Right ventricle myocardium inferior (tissue), 1 donor: ENCODE measurements at regions not wholly inside any gene's neighbourhood (a gene's known extent, or its start where the extent isn't known, plus 50 kb on each side); places are given as distances from the start of the nearest gene placed in this dataset.

Experiments used
- ATAC-seq: fragments of 200-7000 bp; cut with Tn5 transposase; one replicate; pipeline ENCODE4 v1.9.1; 2020; ENCODE audit warnings: mild to moderate bottlenecking, moderate library complexity
- DNase-seq: peaks from one replicate; pipeline ENCODE4 v3.0.0; 2021; ENCODE audit errors: missing footprints
- intact Hi-C: fragments of 100-400 bp; cut with DNase I; formaldehyde crosslinking; loops from one replicate; pipeline ENCODE4 v1.11.0; 2022
- donor health status: DM: no; HTN: yes; CAD: no; lungs with severe emphysema.

GRCh38 chr11:11068113-11068512 is 210.3 kb upstream of the ZBED5 start:
- DNase-seq (no peak), ATAC-seq (no peak)
- intact Hi-C loops: no loop called here

GRCh38 chr11:11065396-11065795 is 207.5 kb upstream of the ZBED5 start:
- DNase-seq: no peak
- intact Hi-C loops: no loop called here
- ATAC-seq: no peak

DNA sequence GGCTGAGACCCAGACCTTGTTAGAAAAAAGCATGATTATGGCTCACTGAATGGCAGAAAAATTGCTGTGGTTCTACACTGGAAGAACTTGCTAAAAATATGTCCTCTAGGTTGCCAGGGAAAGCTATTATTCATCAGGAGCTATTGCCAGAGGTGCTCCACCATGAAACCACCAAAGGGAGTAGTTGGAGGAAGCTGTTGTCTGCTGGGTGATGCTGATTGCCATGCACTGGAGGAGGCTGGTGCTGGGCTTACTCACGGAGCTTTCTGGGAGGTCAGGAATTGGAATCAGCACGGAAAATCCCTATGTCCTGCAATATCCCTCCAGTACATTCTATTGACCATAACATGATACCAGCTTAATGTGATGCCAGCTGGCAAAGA is 199.6 kb upstream of the ZBED5 start:
- ATAC-seq: no peak
- DNase-seq: no peak
- intact Hi-C loops: no loop called here

- DNase-seq: no peak
- ATAC-seq: no peak
- intact Hi-C loops: no loop called here
Observed at GRCh38 chr11:11056749-11057471, 199.1 kb upstream of the ZBED5 start.

DNA sequence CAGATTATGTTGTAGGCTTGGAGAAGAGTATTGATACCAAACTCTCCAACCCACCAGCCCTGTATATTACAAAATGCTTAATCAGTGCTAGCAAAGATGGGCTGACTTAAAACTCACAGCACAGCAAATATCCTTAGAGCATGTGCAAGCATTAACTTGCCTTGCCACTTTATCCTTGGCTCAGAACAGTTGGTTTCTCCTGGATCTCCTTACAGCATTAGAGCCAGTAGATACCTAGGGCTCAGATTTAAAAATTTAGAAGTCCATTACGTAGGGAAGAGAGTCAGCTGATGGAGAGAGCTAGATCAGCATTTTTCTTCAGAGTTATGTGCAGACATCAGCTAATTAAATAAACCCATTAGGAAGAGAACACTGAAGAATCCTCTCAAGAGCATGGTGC is 198.5 kb upstream of the ZBED5 start:
- ATAC-seq: no peak
- no peak for DNase-seq
- intact Hi-C loops: no loop called here

- intact Hi-C loops: no loop called here
- ATAC-seq: no peak
- no peak for DNase-seq
Observed at GRCh38 chr11:11047851-11048610, 190.2 kb upstream of the ZBED5 start.

GRCh38 chr11:11046781-11047180 is 188.9 kb upstream of the ZBED5 start:
- intact Hi-C loops: no loop called here
- DNase-seq (no peak), ATAC-seq (no peak)

DNA sequence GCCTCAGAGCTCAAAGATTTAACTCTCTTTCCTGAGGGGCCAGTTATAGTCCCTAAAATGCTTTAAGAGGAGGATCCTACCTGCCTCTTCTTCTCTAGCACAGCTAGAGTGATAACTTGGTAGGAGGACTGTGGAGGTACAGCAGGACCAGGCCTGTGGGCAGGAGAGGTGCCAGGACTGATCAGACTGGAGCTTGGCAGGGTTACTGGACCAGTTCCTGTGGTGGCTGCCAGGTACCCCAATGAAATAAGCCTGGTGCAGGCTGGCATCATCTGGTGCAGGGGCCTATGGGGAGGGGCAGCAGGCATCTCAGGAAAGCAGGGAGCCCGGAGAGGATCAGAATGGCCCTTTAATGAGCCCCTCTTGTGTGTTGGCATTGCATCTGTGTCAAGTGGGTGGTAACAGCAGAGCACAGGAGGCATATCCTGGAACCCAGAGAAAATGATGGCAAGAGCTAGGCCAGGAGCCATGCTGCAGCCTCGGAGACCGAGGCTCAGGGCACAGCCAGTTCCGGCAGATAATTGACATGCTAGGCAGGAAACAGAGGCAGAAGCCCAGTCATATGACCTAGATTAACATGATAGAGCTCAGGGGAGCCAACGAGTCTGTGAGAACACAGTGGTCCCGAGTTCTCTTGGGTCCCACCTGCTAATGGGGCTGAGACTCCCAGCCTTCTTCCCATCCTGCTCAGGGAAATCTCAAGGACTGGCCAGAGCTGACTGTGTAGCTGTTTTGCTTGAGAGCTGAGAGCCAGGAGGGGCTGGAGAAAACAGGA is 187.5 kb upstream of the ZBED5 start:
- intact Hi-C loops: no loop called here
- ATAC-seq (no peak), DNase-seq (no peak)

GRCh38 chr11:11044137-11044855 is 186.4 kb upstream of the ZBED5 start:
- ATAC-seq (no peak), DNase-seq (no peak)
- intact Hi-C loops: no loop called here

- DNase-seq (no peak), ATAC-seq (no peak)
- intact Hi-C loops: no loop called here
Observed at GRCh38 chr11:11043721-11044120, 185.9 kb upstream of the ZBED5 start.

DNA sequence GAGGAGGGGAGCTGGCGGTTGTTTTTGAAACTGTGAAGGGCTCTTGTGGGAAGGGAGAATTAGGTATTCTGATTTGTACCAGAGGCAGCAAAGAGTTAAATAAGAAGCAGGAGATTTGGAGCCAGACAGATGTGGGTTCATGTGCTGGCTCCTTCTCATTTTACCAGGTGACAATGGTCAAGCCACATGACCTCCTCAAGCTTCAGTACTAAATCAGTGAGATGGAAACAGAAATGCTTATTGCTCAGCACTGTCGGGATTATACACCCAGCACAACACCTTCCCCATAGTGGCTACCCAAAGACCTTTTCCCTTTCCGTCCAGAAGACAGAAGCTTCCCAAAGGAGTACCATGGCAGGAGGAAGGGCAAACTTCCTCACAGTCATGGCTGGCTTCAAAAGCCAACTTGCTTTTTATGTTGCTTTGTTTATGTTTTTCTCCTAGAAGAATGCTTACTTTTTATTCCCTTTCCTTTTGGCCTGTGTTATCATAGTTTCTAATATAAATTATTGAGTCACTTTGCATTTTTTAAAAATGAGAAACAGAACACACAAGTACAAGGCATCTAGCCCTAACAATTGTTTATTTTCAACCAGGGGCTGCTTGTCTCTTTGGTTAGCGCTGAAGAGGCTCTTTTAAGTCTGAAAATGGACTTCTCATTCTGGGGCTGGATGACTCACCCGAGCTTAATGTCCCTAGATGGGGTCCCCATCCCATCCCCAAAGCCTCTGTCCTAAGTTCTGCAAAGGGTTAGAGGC is 181.5 kb upstream of the ZBED5 start:
- DNase-seq (no peak), ATAC-seq (no peak)
- intact Hi-C loops: loop anchor here (5.0 kb wide), 3 partner anchors 118 to 583 kb away; partner anchors contain the start of gene GALNT18

DNA sequence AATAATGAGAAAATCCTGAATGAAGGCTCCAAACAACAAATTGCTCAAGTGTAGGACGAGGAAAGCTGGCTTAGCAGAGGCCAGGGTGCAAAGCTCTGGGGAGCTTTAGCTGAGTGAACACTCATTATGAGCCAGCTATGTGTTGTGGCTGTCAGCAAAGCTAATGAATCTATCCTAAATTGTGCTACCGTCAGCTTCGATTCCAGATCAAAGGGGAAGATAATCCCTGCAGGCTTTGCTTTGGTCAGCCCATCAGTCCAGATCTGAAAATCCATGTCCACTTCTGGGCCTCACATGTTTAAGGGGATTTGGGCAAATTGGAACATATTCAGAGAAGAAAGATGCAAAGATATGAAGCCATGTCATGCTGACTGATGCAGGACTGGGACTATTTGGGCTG is 180.9 kb upstream of the ZBED5 start:
- ATAC-seq (no peak), DNase-seq (no peak)
- intact Hi-C loops: loop anchor here (5.0 kb wide), 3 partner anchors 119 to 584 kb away; partner anchors contain the start of gene GALNT18

GRCh38 chr11:11038352-11038751 is 180.5 kb upstream of the ZBED5 start:
- no peak for ATAC-seq
- no peak for DNase-seq
- intact Hi-C loops: loop anchor here (5.0 kb wide), 3 partner anchors 119 to 584 kb away; partner anchors contain the start of gene GALNT18

DNA sequence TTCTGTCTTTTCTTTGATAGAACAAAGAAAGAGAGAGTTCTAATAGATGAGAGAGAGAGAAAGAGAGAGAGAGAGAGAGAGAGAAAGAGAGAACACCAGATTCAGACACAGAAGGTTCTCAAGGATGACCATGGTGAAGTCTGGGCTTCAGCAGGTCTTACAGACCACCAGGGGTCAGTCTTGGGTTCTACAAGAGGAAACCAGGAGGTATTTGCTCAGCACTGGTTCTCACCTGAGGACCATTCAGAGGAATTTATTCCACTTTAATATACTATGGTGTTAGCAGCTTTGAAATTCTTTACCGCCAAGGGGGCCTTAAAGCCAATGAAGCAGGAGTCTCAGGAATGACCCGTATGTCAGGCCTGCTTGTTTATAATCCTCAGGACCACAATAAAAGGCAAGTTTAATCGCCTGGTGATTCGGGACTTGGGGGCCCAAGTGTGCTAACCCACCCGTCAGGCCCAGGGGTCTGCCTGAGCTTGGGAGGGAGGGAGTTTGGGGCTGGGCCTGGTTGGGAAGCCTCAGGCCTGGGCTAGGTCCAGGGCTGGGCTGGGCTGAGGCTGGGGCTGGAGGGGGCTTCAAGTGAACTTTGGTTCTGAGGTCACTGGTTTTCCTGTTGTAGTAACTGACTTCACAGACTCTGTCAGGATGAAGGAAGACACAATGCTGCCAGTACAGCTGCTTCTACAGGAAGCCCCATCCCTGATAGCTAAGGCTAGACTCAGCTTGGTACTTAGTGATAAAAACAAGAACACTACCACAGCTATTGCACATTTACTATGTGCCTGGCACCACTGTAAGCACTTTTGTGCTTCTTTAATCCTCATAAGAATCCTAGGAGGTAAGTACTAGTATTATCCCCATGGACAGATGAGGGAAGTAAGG is 179.2 kb upstream of the ZBED5 start:
- intact Hi-C loops: loop anchor here (1.0 to 5.0 kb wide), 5 partner anchors 120 to 750 kb away; partner anchors contain the start of gene GALNT18
- DNase-seq (no peak), ATAC-seq (peak; percentile 52)

DNA sequence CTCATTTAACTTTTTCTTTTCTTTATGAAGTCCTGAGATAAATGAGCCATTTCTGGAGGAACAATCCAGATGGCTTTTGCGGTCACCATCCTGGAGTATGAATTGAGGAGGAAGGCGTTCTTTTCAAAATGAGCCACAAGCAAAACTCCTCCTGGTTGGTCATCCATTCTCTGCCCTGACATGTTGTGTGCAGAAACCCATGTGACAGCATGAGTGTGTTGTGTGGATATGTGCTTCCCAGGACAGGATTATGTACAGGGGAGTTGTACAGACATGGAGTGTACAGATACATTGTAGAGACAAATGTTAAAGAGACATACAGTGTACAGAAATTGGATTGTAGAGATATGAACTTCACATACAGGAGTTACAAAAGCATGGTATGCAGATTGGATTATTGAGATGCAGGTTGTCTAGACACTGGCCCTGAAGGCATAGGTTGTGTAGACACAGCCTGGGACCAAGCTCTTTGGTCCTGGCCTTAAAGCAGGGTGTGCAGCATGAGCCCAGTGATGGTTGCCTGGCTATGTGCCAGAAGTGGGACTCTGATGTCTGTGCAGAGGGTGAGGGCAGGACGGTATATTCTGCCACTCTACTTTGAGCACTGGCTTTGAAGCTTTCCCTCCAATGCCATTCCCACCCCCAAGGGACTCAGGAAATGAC is 178.5 kb upstream of the ZBED5 start:
- DNase-seq (no peak), ATAC-seq (no peak)

DNA sequence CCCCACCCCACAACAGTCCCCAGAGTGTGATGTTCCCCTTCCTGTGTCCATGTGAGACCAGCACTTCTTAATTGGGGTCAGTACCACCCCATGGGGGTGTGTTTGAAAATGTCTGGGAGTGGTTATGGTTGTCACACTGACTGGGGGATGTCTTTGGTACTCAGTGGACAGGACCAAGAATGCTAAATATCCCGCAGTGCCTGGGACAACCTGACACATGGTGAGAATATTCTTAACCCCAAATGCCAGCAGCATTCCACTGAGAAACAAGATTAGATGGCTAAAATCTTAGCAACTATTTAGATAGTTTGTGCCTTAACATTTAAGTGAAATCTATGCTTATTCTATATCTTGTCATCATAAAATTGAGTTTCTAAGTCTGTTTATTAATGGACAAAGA is 177.5 kb upstream of the ZBED5 start:
- DNase-seq: no peak
- ATAC-seq: no peak
- intact Hi-C loops: loop anchor here (5.0 kb wide), 3 partner anchors 122 to 587 kb away; partner anchors contain the start of gene GALNT18

More for the DNA sequence above, 178.5 kb upstream of the ZBED5 start:
- intact Hi-C loops: loop anchor here (2.0 to 5.0 kb wide), 4 partner anchors 121 to 586 kb away; partner anchors contain the start of gene GALNT18

DNA sequence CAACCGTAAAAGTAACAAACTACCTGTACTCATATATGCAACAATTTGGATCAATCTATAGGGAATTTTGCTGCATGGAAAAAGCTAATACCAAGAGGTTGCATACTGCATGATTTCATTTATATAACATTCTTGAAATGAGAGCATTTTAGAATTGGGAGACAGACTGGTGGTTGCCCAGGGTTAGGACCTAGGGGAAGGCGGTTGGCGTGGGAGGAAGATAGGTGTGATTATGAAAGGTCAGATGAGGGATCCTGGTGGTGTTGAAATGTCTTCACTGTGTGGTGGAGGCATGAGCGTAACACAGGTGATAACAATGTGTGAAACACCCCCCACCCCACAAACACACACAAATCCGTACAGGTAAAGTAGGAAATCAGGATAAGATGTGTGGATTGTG is 176.6 kb upstream of the ZBED5 start:
- DNase-seq (no peak), ATAC-seq (no peak)
- intact Hi-C loops: no loop called here
